HUES64 (cell line): ENCODE measurements at regions not wholly inside any gene's neighbourhood (a gene's known extent, or its start where the extent isn't known, plus 50 kb on each side); places are given as distances from the start of the nearest gene placed in this dataset.

Source experiments
- H3K27ac ChIP-seq: 2 replicates; pipeline ENCODE4 v1.7.0; 2013; ENCODE audit warnings: low read depth, low read length, inconsistent platforms
- H3K27me3 ChIP-seq: 2 replicates; pipeline ENCODE4 v1.6.1; 2013; ENCODE audit warnings: mild to moderate bottlenecking, low read length; ENCODE audit not compliant: insufficient read depth
- H3K36me3 ChIP-seq: 2 replicates; pipeline ENCODE4 v1.6.1; 2013; ENCODE audit warnings: mild to moderate bottlenecking, low read length; ENCODE audit not compliant: insufficient read depth
- H3K4me1 ChIP-seq: 2 replicates; pipeline ENCODE4 v1.6.1; 2013; ENCODE audit warnings: mild to moderate bottlenecking, low read length, moderate library complexity; ENCODE audit not compliant: insufficient read depth
- H3K4me3 ChIP-seq: 2 replicates; pipeline ENCODE4 v1.5.1; 2013; ENCODE audit warnings: mild to moderate bottlenecking, low read length, moderate library complexity
- H3K9ac ChIP-seq: 2 replicates; pipeline ENCODE4 v1.6.1; 2013; ENCODE audit warnings: mild to moderate bottlenecking, low read depth, low read length
- H3K9me3 ChIP-seq: 2 replicates; pipeline ENCODE4 v1.6.1; 2013; ENCODE audit warnings: low read depth, low read length; ENCODE audit not compliant: insufficient read depth
- WGBS: fragments of 150-250, 120-280 bp; methylation state at CpG from one replicate; pipeline ENCODE4 v1.1.7; 2013; ENCODE audit warnings: missing lambda C conversion rate; 5-methylcytosine and 5-hydroxymethylcytosine counted together

DNA sequence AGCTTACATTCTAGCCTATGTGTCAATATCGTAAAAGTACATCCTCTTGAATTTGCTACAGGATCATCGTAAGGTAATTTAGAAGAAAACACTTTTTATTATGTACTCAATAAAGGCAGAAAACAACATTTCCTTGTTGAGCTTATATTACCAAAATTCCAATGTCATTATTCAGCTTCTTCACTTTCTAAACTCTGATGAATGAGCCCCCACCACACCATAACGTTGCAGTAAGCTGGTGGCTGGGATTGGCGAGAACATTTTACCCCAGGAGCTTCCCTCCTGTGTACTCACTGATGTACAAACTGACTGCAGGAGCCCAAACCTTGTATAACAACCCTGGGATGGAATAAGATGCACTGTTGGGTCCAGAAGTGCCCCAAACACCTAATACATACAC is 238.1 kb upstream of the MARCKS start:
- WGBS, result 84% methylated on average over 4 of the region's 4 CpGs
- no peak overlapping the region for H3K4me3 ChIP-seq
- no peaks in the 10 kb centered on the region for H3K36me3 ChIP-seq
- no peak overlapping the region for H3K9ac ChIP-seq
- H3K27ac ChIP-seq, result no peak overlapping the region
- H3K4me1 ChIP-seq, result peaks cover 3% of the 10 kb centered on the region; the same call in 1 of the 2 replicates
- no peaks in the 10 kb centered on the region for H3K9me3 ChIP-seq
- H3K27me3 ChIP-seq, result no peaks in the 10 kb centered on the region

DNA sequence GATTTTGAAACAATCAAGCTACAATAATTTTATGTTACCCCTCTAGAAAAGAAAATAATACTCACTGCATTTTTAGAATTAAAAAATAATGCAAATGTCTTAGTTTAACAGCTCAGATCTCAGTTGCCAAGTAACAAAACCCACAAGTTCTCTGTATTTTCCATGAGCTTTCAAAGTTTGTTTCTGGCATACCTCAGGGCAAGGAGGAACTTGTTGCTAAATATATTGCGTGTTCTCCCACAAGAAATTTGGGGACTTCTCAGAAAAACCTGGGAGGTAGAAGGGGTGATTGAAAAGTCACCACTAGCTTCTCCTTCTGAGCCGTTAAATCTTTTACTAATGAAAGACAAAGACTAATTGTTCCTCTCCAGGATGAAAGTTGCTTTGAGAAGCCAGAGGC is 236.8 kb upstream of the MARCKS start:
- H3K27me3 ChIP-seq, result no peaks in the 10 kb centered on the region
- no peak overlapping the region for H3K27ac ChIP-seq
- WGBS, result 64% methylated on average over 2 of the region's 2 CpGs
- H3K9ac ChIP-seq, result no peak overlapping the region
- H3K4me1 ChIP-seq, result peaks cover 3% of the 10 kb centered on the region; the same call in 1 of the 2 replicates
- H3K36me3 ChIP-seq, result no peaks in the 10 kb centered on the region
- no peak overlapping the region for H3K4me3 ChIP-seq
- H3K9me3 ChIP-seq, result no peaks in the 10 kb centered on the region

DNA sequence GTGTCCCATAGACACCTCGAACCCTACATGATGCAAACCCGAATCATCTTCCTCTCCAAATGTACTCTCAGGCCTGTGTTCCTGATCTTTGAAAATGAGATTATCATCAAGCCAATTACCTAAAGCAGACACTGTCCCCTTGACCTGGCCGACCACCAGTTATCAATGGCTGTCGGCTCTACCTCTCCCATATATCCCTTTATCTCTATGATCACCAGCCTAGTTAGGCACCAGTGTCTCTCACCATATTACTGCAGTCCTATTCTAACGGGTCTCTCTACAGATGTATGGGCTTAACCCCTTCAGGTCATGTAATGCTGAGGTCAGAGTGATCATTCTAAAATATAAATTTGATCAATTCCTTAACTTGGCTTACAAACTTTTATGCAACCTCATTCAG is 234.9 kb upstream of the MARCKS start:
- H3K9me3 ChIP-seq, result no peaks in the 10 kb centered on the region
- H3K4me1 ChIP-seq, result peaks cover 3% of the 10 kb centered on the region; the same call in 1 of the 2 replicates
- no peak overlapping the region for H3K9ac ChIP-seq
- WGBS, result 70% methylated on average over 5 of the region's 5 CpGs
- no peak overlapping the region for H3K27ac ChIP-seq
- no peaks in the 10 kb centered on the region for H3K36me3 ChIP-seq
- no peak overlapping the region for H3K4me3 ChIP-seq
- H3K27me3 ChIP-seq, result 0 out of 2 replicates have a peak, but pooled peaks cover 2% of the 10 kb centered on the region

DNA sequence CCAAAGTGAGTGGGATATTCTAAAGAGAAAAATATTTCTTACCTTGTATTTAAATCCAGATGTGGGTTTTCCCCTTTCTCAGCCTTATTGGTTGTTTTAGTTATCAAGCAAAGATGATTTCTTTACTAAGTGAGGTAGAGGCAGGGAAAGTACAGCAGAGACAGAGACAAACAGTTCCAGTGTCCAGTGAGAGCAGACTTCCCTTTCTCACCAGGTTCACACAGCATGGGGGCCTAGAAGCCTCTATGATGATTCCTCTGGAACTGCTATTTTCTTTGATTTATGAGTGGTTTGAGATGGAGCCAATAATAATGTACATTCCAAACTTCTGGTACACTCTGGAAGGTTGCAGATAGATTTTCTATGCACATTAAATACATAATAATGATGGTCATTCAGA is 234.0 kb upstream of the MARCKS start:
- H3K4me1 ChIP-seq, result peaks cover 3% of the 10 kb centered on the region; the same call in 1 of the 2 replicates
- H3K9ac ChIP-seq, result no peak overlapping the region
- 0 out of 2 replicates have a peak, but pooled peaks cover 2% of the 10 kb centered on the region for H3K27me3 ChIP-seq
- H3K36me3 ChIP-seq, result no peaks in the 10 kb centered on the region
- H3K9me3 ChIP-seq, result no peaks in the 10 kb centered on the region
- no peak overlapping the region for H3K27ac ChIP-seq
- H3K4me3 ChIP-seq, result no peak overlapping the region

DNA sequence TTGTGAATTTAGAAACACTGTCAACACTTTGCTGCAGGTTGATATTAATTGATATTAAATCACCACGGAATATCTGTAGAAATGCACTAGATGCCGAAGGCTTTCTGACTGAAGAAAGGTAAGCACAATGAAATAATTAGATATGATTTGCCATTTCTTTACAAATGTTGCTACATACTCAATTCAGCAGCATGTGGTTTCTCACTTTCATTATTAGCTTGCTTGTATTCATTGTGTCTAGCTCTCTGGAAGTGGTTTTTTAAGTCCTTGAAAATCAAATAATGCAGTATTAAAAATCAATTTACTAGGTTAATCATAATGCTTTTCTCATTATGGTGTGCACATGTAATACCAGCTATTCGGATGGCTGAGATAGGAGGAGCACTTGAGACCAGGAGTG is 231.3 kb upstream of the MARCKS start:
- Histone ChIP-seq H3K36me3 (no peaks in the 10 kb centered on the region), H3K27ac (no peak overlapping the region), H3K27me3 (0 out of 2 replicates have a peak, but pooled peaks cover 2% of the 10 kb centered on the region), H3K4me3 (no peak overlapping the region), H3K4me1 (peaks cover 2% of the 10 kb centered on the region; the same call in 1 of the 2 replicates), H3K9me3 (no peaks in the 10 kb centered on the region), H3K9ac (no peak overlapping the region)
- WGBS, result 91% methylated on average over 2 of the region's 3 CpGs

DNA sequence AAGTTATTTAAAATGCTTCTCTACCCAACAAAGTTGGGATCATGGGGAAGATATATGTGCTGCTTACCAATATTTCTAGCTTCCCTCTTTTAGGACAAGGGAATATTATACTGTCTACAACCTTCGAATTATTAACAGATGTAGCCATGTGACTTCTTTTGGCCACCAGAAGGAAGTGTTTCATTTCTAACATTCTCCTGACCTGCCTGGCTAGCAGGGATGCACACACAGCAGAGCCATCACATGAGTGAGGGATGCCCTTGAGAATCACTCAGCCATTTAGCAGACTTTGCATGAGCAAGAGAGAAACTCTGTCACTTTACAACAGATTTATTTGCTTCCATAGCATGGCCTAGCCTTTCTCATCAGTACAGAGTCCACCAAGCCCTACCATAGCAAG is 230.7 kb upstream of the MARCKS start:
- 90% methylated on average over 1 of the region's 1 CpG for WGBS
- H3K9me3 ChIP-seq, result no peaks in the 10 kb centered on the region
- no peak overlapping the region for H3K9ac ChIP-seq
- H3K36me3 ChIP-seq, result no peaks in the 10 kb centered on the region
- H3K4me3 ChIP-seq, result no peak overlapping the region
- no peak overlapping the region for H3K27ac ChIP-seq
- peaks cover 5% of the 10 kb centered on the region; the same call in 1 of the 2 replicates for H3K4me1 ChIP-seq
- H3K27me3 ChIP-seq, result 0 out of 2 replicates have a peak, but pooled peaks cover 2% of the 10 kb centered on the region

DNA sequence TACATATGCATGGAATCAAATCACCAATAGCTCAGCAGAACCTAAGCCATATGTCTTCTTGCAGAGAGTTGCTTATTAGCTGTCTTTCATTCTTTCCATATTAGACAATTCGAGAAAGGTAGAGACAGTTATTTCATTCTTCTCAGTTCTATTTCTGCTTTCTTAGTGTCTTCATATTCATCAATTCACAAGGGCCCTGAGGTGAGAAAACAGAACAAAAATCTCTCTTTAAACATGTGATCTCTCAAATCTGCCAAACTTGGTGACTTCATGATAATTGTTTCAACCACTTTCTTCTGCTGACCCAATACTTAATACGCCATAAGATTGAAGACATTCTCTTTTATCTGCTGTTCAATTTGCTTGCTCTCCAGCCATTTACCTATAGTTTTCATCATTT is 229.7 kb upstream of the MARCKS start:
- H3K27ac ChIP-seq, result no peak overlapping the region
- H3K36me3 ChIP-seq, result no peaks in the 10 kb centered on the region
- H3K27me3 ChIP-seq, result 0 out of 2 replicates have a peak, but pooled peaks cover 2% of the 10 kb centered on the region
- H3K4me3 ChIP-seq, result no peak overlapping the region
- no peaks in the 10 kb centered on the region for H3K9me3 ChIP-seq
- 96% methylated on average over 2 of the region's 2 CpGs for WGBS
- H3K9ac ChIP-seq, result no peak overlapping the region
- peaks cover 9% of the 10 kb centered on the region; the same call in 1 of the 2 replicates for H3K4me1 ChIP-seq

DNA sequence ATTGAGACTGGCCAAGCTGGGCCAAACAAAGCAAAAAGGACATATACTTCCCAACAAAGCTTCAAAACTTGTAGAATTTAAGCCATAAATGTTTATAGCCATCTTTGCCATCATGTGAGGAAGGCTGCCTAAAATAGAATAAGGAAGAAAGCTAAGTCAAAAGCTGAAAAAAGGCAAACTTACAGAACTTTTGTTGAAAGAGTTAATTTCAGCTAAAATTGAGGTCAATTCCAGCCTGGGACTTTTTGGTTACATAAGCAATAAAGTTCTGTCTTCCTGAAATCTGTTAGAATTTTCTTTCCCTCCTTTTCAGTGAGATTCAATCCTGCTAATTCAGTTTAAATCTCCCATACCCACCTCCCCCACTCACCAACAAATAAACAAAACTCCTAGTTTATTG is 227.9 kb upstream of the MARCKS start:
- no peak overlapping the region for H3K9ac ChIP-seq
- no peaks in the 10 kb centered on the region for H3K36me3 ChIP-seq
- no peak overlapping the region for H3K4me3 ChIP-seq
- H3K9me3 ChIP-seq, result no peaks in the 10 kb centered on the region
- H3K27ac ChIP-seq, result no peak overlapping the region
- 0 out of 2 replicates have a peak, but pooled peaks cover 2% of the 10 kb centered on the region for H3K27me3 ChIP-seq
- peaks cover 9% of the 10 kb centered on the region; the same call in 1 of the 2 replicates for H3K4me1 ChIP-seq

DNA sequence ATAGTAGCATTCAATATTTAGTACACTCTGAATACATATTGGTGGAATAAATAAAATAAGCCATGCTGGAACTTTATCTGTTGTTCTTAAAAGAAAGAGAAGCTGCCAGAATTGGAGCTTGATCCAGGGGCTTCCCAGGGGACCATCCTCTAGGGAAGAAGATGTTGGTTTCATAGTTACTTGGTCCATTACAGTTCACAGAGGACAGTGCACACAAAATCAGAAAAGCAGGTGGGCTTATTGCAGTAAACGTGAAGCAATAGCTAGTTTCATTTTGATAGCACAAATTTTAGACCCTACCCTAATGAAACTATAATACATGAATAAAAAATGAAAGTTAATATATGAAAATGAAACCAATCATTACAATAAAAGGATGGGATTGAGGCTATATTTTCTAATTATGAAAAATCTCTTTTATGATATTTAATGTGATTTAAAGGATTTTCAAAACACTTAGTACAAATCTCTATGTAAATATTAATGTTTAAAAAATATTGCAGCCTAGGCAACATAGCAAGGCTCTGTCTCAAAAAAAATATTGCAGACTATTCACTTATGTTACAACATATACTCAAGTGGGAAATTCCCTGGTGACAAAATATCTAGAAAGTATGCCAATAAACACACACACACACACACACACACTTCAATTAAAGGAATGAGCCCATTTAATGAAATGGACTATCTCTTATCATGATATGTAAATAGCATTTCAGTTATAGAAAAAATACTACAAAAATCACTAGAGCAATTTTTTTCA is 227.0 kb upstream of the MARCKS start:
- no peak overlapping the region for H3K9ac ChIP-seq
- WGBS, result 88% methylated on average over 1 of the region's 1 CpG

DNA sequence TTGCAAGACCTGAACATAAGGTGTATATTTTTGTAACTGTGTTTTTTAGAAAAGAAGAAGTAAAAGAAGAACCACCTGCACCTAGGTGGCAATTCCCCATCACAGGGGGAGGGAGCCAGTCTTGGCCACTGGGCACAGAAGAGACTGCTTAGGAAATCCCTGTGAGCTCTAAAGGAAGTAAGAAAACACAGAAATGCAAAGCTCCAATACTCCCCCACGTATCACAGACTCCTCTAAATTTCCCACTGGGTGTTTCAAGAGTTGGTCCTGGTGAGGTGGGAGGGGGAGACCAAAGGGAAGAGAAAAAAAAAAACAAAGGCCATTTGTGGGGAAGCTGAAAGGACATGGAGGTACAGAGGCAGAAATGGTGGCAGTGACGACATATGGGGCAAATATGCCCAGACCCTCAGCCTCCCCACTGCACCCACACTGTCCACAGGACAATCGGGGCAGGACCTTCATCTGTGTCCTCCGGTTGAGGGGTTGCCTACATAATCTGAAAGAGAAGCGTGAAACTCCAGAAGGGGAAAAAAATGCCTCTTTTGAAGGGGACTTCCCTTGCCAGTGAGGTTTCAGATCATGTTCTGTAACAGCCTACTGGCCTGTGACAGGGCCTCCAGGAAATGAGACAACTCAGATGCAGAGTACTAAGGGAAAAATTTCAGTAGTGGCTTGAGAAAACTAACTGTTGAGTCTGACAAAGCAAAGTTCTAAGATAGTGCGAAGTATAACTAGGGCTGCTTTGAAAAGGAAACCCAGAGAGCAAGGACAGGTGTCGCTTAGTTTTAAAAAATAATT is 226.2 kb upstream of the MARCKS start:
- H3K27ac ChIP-seq, result no peak overlapping the region
- WGBS, result 87% methylated on average over 6 of the region's 7 CpGs
- no peak overlapping the region for H3K9ac ChIP-seq
- H3K27me3 ChIP-seq, result no peaks in the 10 kb centered on the region
- H3K36me3 ChIP-seq, result no peaks in the 10 kb centered on the region
- H3K9me3 ChIP-seq, result no peaks in the 10 kb centered on the region
- H3K4me3 ChIP-seq, result no peak overlapping the region
- peaks cover 9% of the 10 kb centered on the region; the same call in 1 of the 2 replicates for H3K4me1 ChIP-seq

More for the DNA sequence above, 227.0 kb upstream of the MARCKS start:
- Histone ChIP-seq H3K27ac (no peak overlapping the region), H3K36me3 (no peaks in the 10 kb centered on the region), H3K27me3 (0 out of 2 replicates have a peak, but pooled peaks cover 2% of the 10 kb centered on the region), H3K9me3 (no peaks in the 10 kb centered on the region), H3K4me3 (no peak overlapping the region), H3K4me1 (peaks cover 9% of the 10 kb centered on the region; the same call in 1 of the 2 replicates)

DNA sequence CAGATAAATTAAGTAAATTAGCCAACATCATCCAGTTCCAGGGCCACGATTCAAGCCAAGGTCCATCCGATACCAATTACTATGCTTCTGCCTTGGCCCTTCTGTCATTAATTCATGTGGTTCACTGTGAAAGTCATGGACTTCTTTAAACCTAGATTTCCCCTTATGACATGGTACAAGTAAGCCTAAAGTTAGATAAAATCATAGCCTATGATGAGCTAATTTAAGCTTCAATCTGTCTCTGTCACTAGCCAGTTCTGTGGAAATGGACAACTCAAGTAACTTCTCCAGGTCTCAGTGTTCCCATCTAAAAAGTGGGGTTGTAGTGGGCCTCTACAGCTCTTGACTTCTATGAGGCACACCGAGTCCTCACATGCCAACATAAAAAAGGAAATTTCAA is 225.5 kb upstream of the MARCKS start:
- H3K36me3 ChIP-seq, result no peaks in the 10 kb centered on the region
- no peak overlapping the region for H3K27ac ChIP-seq
- H3K4me1 ChIP-seq, result peaks cover 9% of the 10 kb centered on the region; the same call in 1 of the 2 replicates
- no peaks in the 10 kb centered on the region for H3K27me3 ChIP-seq
- H3K9ac ChIP-seq, result no peak overlapping the region
- 94% methylated on average over 2 of the region's 3 CpGs for WGBS
- no peak overlapping the region for H3K4me3 ChIP-seq
- no peaks in the 10 kb centered on the region for H3K9me3 ChIP-seq
